Fibroblast of pulmonary artery (primary cell): ENCODE measurements at regions not wholly inside any gene's neighbourhood (a gene's known extent, or its start where the extent isn't known, plus 50 kb on each side); places are given as distances from the start of the nearest gene placed in this dataset.

ENCODE experiments used
- DNase-seq: peaks from one replicate; pipeline ENCODE4 v3.0.0-alpha.2; 2010; ENCODE audit warnings: low read depth
- H3K4me3 ChIP-seq: replicated peaks from 2 replicates; pipeline ENCODE4 v1.5.1; 2011; ENCODE audit warnings: low read depth, mild to moderate bottlenecking, control low read depth, low read length, moderate library complexity
- TF ChIP-seq, protein P1 (sequence below): IDR thresholded peaks from 2 replicates; pipeline ENCODE4 v1.5.1; 2011; ENCODE audit warnings: mild to moderate bottlenecking, control low read depth, low read length, inconsistent platforms; ENCODE audit errors: missing control alignments

DNA sequence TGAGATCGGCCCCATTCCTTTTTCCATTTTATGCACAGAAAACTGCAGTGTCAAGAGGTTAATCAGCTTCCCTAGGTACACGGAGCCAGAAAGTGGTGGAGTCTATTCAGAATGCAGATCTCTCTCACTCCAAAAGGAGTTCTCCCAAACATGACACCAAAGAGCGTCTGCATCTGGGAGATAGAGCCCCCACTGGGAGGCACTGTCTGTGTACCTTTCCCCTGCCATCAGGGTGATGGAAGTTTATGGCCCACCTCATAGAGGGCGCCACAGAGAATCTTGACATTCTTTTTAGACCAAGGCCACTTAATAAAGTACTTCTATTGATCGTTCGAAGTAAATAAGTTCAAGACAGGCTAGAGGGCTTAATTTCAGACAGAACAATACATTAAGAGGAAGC is 493.7 kb upstream of the ERCC4 start:
- no peak for DNase-seq
- TF ChIP-seq, protein P1, sequence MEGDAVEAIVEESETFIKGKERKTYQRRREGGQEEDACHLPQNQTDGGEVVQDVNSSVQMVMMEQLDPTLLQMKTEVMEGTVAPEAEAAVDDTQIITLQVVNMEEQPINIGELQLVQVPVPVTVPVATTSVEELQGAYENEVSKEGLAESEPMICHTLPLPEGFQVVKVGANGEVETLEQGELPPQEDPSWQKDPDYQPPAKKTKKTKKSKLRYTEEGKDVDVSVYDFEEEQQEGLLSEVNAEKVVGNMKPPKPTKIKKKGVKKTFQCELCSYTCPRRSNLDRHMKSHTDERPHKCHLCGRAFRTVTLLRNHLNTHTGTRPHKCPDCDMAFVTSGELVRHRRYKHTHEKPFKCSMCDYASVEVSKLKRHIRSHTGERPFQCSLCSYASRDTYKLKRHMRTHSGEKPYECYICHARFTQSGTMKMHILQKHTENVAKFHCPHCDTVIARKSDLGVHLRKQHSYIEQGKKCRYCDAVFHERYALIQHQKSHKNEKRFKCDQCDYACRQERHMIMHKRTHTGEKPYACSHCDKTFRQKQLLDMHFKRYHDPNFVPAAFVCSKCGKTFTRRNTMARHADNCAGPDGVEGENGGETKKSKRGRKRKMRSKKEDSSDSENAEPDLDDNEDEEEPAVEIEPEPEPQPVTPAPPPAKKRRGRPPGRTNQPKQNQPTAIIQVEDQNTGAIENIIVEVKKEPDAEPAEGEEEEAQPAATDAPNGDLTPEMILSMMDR: no peak
- H3K4me3 ChIP-seq: no peak overlapping the region

DNA sequence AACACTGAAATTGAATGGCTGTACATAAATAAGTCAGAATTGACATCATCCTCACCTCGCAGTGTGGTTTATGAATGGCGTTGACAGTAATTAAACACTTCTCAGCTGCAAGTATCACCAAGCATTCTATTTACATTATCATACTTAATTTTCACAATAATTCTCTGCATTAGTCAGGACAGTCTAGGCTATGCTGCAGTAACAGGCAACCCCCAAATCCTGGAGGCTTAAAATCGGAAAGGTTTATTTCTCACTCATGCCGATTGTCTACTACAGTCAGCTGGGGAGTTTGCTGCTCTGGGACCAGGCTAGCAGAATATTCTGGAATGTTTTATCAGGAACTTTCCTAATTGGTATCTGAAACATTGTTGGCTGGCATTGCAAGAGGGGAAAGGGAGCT is 493.2 kb upstream of the ERCC4 start:
- TF ChIP-seq, protein P1: no peak

GRCh38 chr16:13427943-13428342 is 492.0 kb upstream of the ERCC4 start:
- TF ChIP-seq, protein P1: no peak
- H3K4me3 ChIP-seq: no peak overlapping the region
- DNase-seq: no peak

More for the DNA sequence above, 493.2 kb upstream of the ERCC4 start:
- H3K4me3 ChIP-seq: no peak overlapping the region
- DNase-seq: no peak

DNA sequence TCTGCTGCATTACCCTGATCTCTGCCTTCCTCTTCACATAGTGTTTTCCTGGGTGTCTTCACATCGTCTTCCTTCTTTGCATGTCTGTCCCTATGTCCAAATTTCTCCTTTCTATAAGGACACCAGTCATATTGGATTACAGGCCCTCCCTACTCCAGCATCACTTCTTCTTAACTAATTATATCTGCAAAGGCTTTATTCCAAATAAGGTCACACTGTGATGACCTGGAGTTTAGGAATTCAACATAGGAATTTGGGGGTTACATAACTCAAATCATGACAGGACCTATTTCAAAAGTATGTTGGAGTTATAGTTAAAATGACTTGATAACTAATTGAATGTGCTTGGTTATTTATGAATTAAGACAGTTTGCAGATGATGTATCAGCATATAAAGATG is 490.5 kb upstream of the ERCC4 start:
- DNase-seq: no peak
- no peak overlapping the region for H3K4me3 ChIP-seq

DNA sequence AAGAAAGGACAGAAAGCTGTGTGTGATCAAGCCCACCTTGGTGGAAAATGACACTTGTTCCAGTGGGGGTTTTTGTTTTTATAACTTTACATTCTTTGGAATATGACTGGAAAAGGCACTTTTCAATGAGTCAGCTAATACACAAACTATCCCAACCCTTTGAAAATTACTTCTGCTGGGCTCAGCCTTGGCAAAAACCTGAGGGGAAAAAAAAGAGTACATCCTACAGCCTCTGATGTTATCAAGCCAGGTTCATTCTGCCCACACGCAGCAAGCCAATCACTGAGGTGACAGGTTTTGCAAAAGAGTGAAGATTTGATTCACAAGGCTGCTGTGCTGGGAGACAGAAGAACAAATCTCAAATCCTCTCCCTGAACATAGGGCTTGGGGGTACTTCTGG is 484.5 kb upstream of the ERCC4 start:
- TF ChIP-seq, protein P1: no peak
- DNase-seq: no peak
- H3K4me3 ChIP-seq: no peak overlapping the region

More for the DNA sequence above, 490.5 kb upstream of the ERCC4 start:
- TF ChIP-seq, protein P1: no peak

- H3K4me3 ChIP-seq: no peak overlapping the region
- TF ChIP-seq, protein P1: no peak
- DNase-seq: no peak
Observed at GRCh38 chr16:13435873-13436474, 484.0 kb upstream of the ERCC4 start.
